Panc1 (cell line): ENCODE measurements at regions not wholly inside any gene's neighbourhood (a gene's known extent, or its start where the extent isn't known, plus 50 kb on each side); places are given as distances from the start of the nearest gene placed in this dataset.

ENCODE experiments used
- ATAC-seq: fragments of 200-7000 bp; cut with Tn5 transposase; 2 replicates; pipeline ENCODE4 v1.9.1; 2020; ENCODE audit warnings: mild to moderate bottlenecking, moderate library complexity
- BruUV-seq: library from RNA; stranded (reverse); fragments of 400-500 nt; replicated peaks from 2 replicates; lab custom pipeline; 2021; lab: Mats Ljungman, UMichigan
- CTCF ChIA-PET: fragments of 300-600 bp; sonication (Branson Sonifier 250); formaldehyde crosslinking; loops from one replicate; lab custom pipeline; 2022; ENCODE audit warnings: antibody characterized with exemption; lab: Charles Lee
- POLR2A ChIA-PET: fragments of 300-600 bp; sonication (Branson Sonifier 250); formaldehyde crosslinking; loops from one replicate; lab custom pipeline; 2022; ENCODE audit warnings: antibody characterized with exemption; lab: Charles Lee
- DNase-seq: peaks from one replicate; pipeline ENCODE4 v3.0.0-alpha.2; 2010; ENCODE audit warnings: low read depth, low spot score
- H3K27ac ChIP-seq: 2 replicates; pipeline ENCODE4 v1.5.1; 2011; ENCODE audit warnings: mild to moderate bottlenecking, low read length, inconsistent platforms
- H3K27me3 ChIP-seq: fragments of 200-500 bp; sonication (Bioruptor generic); 2 replicates; pipeline ENCODE4 v1.6.0; 2014; ENCODE audit warnings: low read length, inconsistent platforms; ENCODE audit not compliant: control insufficient read depth, insufficient read depth
- H3K36me3 ChIP-seq: fragments of 200-500 bp; sonication (Bioruptor generic); 2 replicates; pipeline ENCODE4 v1.5.1; 2014; ENCODE audit warnings: inconsistent platforms, mild to moderate bottlenecking, low read length, moderate library complexity; ENCODE audit not compliant: control insufficient read depth, insufficient read depth
- H3K4me1 ChIP-seq: 2 replicates; pipeline ENCODE4 v1.5.1; 2011; ENCODE audit warnings: inconsistent platforms, mild to moderate bottlenecking, low read length, moderate library complexity; ENCODE audit not compliant: control insufficient read depth, insufficient read depth
- H3K4me3 ChIP-seq, 2 experiments: 2 replicates each; pipeline ENCODE4 v1.5.1; 2011 to 2012; ENCODE audit warnings: low read depth in 2 of 2, low read length in 2 of 2, mild to moderate bottlenecking in 2 of 2, inconsistent platforms in 1 of 2, moderate library complexity in 1 of 2
- H3K9me3 ChIP-seq: fragments of 200-500 bp; sonication (Bioruptor generic); 2 replicates; pipeline ENCODE4 v1.5.1; 2014; ENCODE audit warnings: low read depth, mild to moderate bottlenecking, inconsistent platforms, low read length, moderate library complexity; ENCODE audit not compliant: control insufficient read depth, insufficient read depth
- CTCF ChIP-seq: fragments of 450-650 bp; IDR thresholded peaks from 2 replicates; pipeline ENCODE4 v1.5.1; 2017; ENCODE audit warnings: mild to moderate bottlenecking
- POLR2AphosphoS5 ChIP-seq: IDR thresholded peaks from 2 replicates; pipeline ENCODE4 v1.6.1; 2012; ENCODE audit warnings: mild to moderate bottlenecking, low read depth, low read length, moderate library complexity
- REST ChIP-seq, 2 experiments: IDR thresholded peaks; 2 replicates each; pipeline ENCODE4 v1.6.1; 2011 to 2012; ENCODE audit warnings: low read depth in 2 of 2, control low read depth in 1 of 2, low read length in 1 of 2, mild to moderate bottlenecking in 1 of 2, moderate library complexity in 1 of 2; ENCODE audit not compliant: insufficient read depth in 1 of 2
- SIN3A ChIP-seq: IDR thresholded peaks from 2 replicates; pipeline ENCODE4 v1.6.1; 2012; ENCODE audit warnings: low read depth, mild to moderate bottlenecking, low read length, moderate library complexity, borderline replicate concordance; ENCODE audit not compliant: insufficient read depth
- TCF7L2 ChIP-seq: IDR thresholded peaks from 2 replicates; pipeline ENCODE4 v1.6.1; 2011; ENCODE audit warnings: mild to moderate bottlenecking, low read depth, low read length, inconsistent platforms
- in situ Hi-C: cut with HindIII; loops from 2 replicates; pipeline ENCODE4 v1.10.0; 2016; ENCODE audit warnings: low sequenced_read_pairs, low pct_unique_long_range_greater_than_20kb
- intact Hi-C: fragments of 100-400 bp; cut with micrococcal nuclease; formaldehyde crosslinking; loops from one replicate; pipeline ENCODE4 v1.10.0; 2022; ENCODE audit not compliant: unreplicated experiment

GRCh38 chr6:100134297-100134696 lies 140.3 kb upstream of the MCHR2 start:
- TF ChIP-seq SIN3A: no peak
- TF ChIP-seq REST (IDR thresholded peaks at IDR 0.05; ENCODE audit: insufficient read depth in 1 of 2, low read depth in 2 of 2, low read length in 1 of 2): no peak
- TF ChIP-seq POLR2AphosphoS5: no peak
- no peak for TF ChIP-seq CTCF
- TF ChIP-seq TCF7L2: no peak
- POLR2A ChIA-PET: no interaction called here

GRCh38 chr6:100132005-100132404 lies 138.0 kb upstream of the MCHR2 start:
- POLR2A ChIA-PET: no interaction called here
- in situ Hi-C loops: no loop called here
- no peaks in the 10 kb centered on the region for H3K27me3 ChIP-seq

More at GRCh38 chr6:100134297-100134696, 140.3 kb upstream of the MCHR2 start:
- ATAC-seq: no peak
- H3K4me3 ChIP-seq: no peak overlapping the region
- DNase-seq: no peak
- BruUV-seq: no TSS peak
- H3K36me3 ChIP-seq: no peaks in the 10 kb centered on the region
- CTCF ChIA-PET: no interaction called here
- no peaks in the 10 kb centered on the region for H3K27me3 ChIP-seq
- in situ Hi-C loops: no loop called here
- no peaks in the 10 kb centered on the region for H3K4me1 ChIP-seq
- intact Hi-C loops: no loop called here
- H3K27ac ChIP-seq: no peak overlapping the region
- H3K9me3 ChIP-seq: no peaks in the 10 kb centered on the region

More at GRCh38 chr6:100132005-100132404, 138.0 kb upstream of the MCHR2 start:
- Histone ChIP-seq H3K9me3 (no peaks in the 10 kb centered on the region), H3K36me3 (no peaks in the 10 kb centered on the region), H3K27ac (no peak overlapping the region), H3K4me3 (no peak overlapping the region), H3K4me1 (no peaks in the 10 kb centered on the region)
- no peak for DNase-seq
- intact Hi-C loops: no loop called here
- no TSS peak for BruUV-seq
- ATAC-seq: no peak
- TF ChIP-seq CTCF (no peak), REST (IDR thresholded peaks at IDR 0.05; ENCODE audit: insufficient read depth in 1 of 2, low read depth in 2 of 2, low read length in 1 of 2) (no peak), POLR2AphosphoS5 (no peak), SIN3A (no peak), TCF7L2 (no peak)
- CTCF ChIA-PET: no interaction called here
